ENCODE measurements at regions not wholly inside any gene's neighbourhood (a gene's known extent, or its start where the extent isn't known, plus 50 kb on each side); places are given as distances from the start of the nearest gene placed in this dataset.

GRCh38 chr17:79294459-79295071 lies 219.9 kb downstream of the ENGASE start (continued):
- TF ChIP-seq ZNF687 (CRISPR knock-in tag; IDR thresholded peaks at IDR 0.05) = peak; percentile 77
- no peak for TF ChIP-seq ASH2L (IDR thresholded peaks at IDR 0.05; ENCODE audit: insufficient read length, low read depth, low read length)
- no peak for TF ChIP-seq TAF15 (IDR thresholded peaks at IDR 0.05; ENCODE audit: low read depth, low read length, poor library complexity, severe bottlenecking)
- TF ChIP-seq, protein P1, sequence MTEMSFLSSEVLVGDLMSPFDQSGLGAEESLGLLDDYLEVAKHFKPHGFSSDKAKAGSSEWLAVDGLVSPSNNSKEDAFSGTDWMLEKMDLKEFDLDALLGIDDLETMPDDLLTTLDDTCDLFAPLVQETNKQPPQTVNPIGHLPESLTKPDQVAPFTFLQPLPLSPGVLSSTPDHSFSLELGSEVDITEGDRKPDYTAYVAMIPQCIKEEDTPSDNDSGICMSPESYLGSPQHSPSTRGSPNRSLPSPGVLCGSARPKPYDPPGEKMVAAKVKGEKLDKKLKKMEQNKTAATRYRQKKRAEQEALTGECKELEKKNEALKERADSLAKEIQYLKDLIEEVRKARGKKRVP (CRISPR knock-in tag; IDR thresholded peaks at IDR 0.05) = peak in 1 of 2 experiments; percentile 58; a peak in 2 of 4 replicates
- TF ChIP-seq GMEB2 (CRISPR knock-in tag; IDR thresholded peaks at IDR 0.05; ENCODE audit: low read depth) = no peak
- peak; percentile 72 for TF ChIP-seq ZFY (CRISPR knock-in tag; IDR thresholded peaks at IDR 0.05)
- no peak for TF ChIP-seq PHF21A (CRISPR knock-in tag; IDR thresholded peaks at IDR 0.05)
- peak; percentile 92; the same call in 1 of the 2 replicates for TF ChIP-seq ZNF230 (CRISPR knock-in tag; IDR thresholded peaks at IDR 0.05)
- TF ChIP-seq ZNF570 (CRISPR knock-in tag; IDR thresholded peaks at IDR 0.05; ENCODE audit: borderline replicate concordance) = no peak
- no peak for TF ChIP-seq CEBPZ (IDR thresholded peaks at IDR 0.05; ENCODE audit: low read length)
- peak; percentile 81; the same call in 1 of the 2 replicates for TF ChIP-seq KDM2A (CRISPR knock-in tag; IDR thresholded peaks at IDR 0.05; ENCODE audit: borderline replicate concordance, low read depth)
- TF ChIP-seq KLF11 (CRISPR knock-in tag; IDR thresholded peaks at IDR 0.05) = peak; percentile 99
- no peak for TF ChIP-seq MAFF (IDR thresholded peaks at IDR 0.05; ENCODE audit: low read depth, low read length)
- TF ChIP-seq TCF7L2 (IDR thresholded peaks at IDR 0.05; ENCODE audit: low read depth, low read length) = no peak
- no peak for TF ChIP-seq SRSF9 (IDR thresholded peaks at IDR 0.05; ENCODE audit: borderline replicate concordance, insufficient read depth, low read depth, low read length, poor library complexity, severe bottlenecking)
- 0 out of 2 replicates have a peak, but pooled peaks have one; percentile 60 for TF ChIP-seq ZSCAN22 (CRISPR knock-in tag; IDR thresholded peaks at IDR 0.05)
- peak; percentile 97 for TF ChIP-seq ZFP36L2 (CRISPR knock-in tag; IDR thresholded peaks at IDR 0.05)
- no peak for TF ChIP-seq ZNF496 (CRISPR knock-in tag; IDR thresholded peaks at IDR 0.05; ENCODE audit: insufficient replicate concordance)
- TF ChIP-seq RBM39 (IDR thresholded peaks at IDR 0.05; ENCODE audit: low read depth, low read length, poor library complexity, severe bottlenecking) = no peak

Measured in HepG2 (cell line).